GM12873 (cell line): ENCODE measurements at regions not wholly inside any gene's neighbourhood (a gene's known extent, or its start where the extent isn't known, plus 50 kb on each side); places are given as distances from the start of the nearest gene placed in this dataset.

Source experiments
- CTCF ChIP-seq: IDR thresholded peaks from 2 replicates; pipeline ENCODE4 v1.5.1; 2012; ENCODE audit warnings: low read depth, mild to moderate bottlenecking, moderate library complexity, low read length, control low read depth; ENCODE audit not compliant: insufficient read depth; ENCODE audit errors: missing control alignments

- TF ChIP-seq CTCF, result no peak
Measured at GRCh38 chr18:39491408-39491807, 1925.8 kb upstream of the CELF4 start.

GRCh38 chr18:39489431-39489830, 1923.8 kb upstream of the CELF4 start:
- no peak for TF ChIP-seq CTCF

- no peak for TF ChIP-seq CTCF
Measured at GRCh38 chr18:39487932-39488331, 1922.3 kb upstream of the CELF4 start.

- no peak for TF ChIP-seq CTCF
Measured at GRCh38 chr18:39486268-39486667, 1920.7 kb upstream of the CELF4 start.

GRCh38 chr18:39485696-39486095, 1920.1 kb upstream of the CELF4 start:
- TF ChIP-seq CTCF, result no peak

- no peak for TF ChIP-seq CTCF
Measured at GRCh38 chr18:39481281-39481680, 1915.7 kb upstream of the CELF4 start.

- no peak for TF ChIP-seq CTCF
Measured at GRCh38 chr18:39480494-39481195, 1915.0 kb upstream of the CELF4 start.
